Neural cell (in vitro differentiated cells): ENCODE measurements at regions not wholly inside any gene's neighbourhood (a gene's known extent, or its start where the extent isn't known, plus 50 kb on each side); places are given as distances from the start of the nearest gene placed in this dataset.

ENCODE experiments used
- EZH2 ChIP-seq: fragments of 200-600, 300-800 bp; shearing (Covaris generic), sonication (generic); IDR thresholded peaks from 2 replicates; pipeline ENCODE4 v1.6.1; 2014; ENCODE audit warnings: antibody characterized with exemption, low read length, borderline replicate concordance, mild to moderate bottlenecking; ENCODE audit not compliant: insufficient read depth, poor library complexity, severe bottlenecking
- POLR2AphosphoS5 ChIP-seq: IDR thresholded peaks from 2 replicates; pipeline ENCODE4 v1.6.1; 2012
- SMC3 ChIP-seq: fragments of 450-650 bp; conservative IDR thresholded peaks from 2 replicates; pipeline ENCODE4 v1.6.1; 2014; ENCODE audit warnings: antibody characterized with exemption, mild to moderate bottlenecking, moderate library complexity; ENCODE audit not compliant: poor library complexity
- TF ChIP-seq, protein P1 (sequence below): fragments of 450-650 bp; IDR thresholded peaks from 2 replicates; pipeline ENCODE4 v1.5.1; 2014; ENCODE audit warnings: antibody characterized with exemption, mild to moderate bottlenecking, moderate library complexity; ENCODE audit not compliant: poor library complexity, severe bottlenecking
- TF ChIP-seq, protein P2 (sequence below): IDR thresholded peaks from 2 replicates; pipeline ENCODE4 v1.6.1; 2012; ENCODE audit warnings: borderline replicate concordance

DNA sequence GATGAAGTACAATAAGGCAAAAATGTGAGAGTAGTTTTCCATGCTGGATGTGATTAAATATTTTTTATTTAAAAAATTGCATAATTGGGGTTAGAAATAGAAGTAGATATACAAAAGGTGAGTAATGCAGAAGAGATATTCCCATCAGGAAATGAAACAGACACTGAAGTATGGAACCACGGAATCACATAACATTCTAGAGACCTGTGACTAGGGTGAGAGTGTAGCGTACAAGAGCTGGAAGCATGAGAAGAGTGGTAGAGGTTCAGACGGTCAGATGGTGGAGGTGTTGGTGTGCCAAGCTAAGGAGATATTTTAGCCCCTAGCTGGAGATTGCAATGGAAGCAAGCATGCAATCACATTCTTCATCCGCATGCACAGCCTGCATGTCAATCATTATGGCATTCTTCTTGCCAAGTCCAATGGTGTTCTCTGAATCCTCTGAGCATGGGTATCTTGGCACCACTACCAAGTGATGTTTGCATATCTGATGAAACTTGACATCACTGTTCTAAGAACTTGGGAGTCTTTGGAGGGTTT, 587.8 kb downstream of the PSAT1 start:
- TF ChIP-seq, protein P1, sequence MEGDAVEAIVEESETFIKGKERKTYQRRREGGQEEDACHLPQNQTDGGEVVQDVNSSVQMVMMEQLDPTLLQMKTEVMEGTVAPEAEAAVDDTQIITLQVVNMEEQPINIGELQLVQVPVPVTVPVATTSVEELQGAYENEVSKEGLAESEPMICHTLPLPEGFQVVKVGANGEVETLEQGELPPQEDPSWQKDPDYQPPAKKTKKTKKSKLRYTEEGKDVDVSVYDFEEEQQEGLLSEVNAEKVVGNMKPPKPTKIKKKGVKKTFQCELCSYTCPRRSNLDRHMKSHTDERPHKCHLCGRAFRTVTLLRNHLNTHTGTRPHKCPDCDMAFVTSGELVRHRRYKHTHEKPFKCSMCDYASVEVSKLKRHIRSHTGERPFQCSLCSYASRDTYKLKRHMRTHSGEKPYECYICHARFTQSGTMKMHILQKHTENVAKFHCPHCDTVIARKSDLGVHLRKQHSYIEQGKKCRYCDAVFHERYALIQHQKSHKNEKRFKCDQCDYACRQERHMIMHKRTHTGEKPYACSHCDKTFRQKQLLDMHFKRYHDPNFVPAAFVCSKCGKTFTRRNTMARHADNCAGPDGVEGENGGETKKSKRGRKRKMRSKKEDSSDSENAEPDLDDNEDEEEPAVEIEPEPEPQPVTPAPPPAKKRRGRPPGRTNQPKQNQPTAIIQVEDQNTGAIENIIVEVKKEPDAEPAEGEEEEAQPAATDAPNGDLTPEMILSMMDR: no peak
- TF ChIP-seq POLR2AphosphoS5 (no peak), SMC3 (no peak), EZH2 (no peak)
- TF ChIP-seq, protein P2, sequence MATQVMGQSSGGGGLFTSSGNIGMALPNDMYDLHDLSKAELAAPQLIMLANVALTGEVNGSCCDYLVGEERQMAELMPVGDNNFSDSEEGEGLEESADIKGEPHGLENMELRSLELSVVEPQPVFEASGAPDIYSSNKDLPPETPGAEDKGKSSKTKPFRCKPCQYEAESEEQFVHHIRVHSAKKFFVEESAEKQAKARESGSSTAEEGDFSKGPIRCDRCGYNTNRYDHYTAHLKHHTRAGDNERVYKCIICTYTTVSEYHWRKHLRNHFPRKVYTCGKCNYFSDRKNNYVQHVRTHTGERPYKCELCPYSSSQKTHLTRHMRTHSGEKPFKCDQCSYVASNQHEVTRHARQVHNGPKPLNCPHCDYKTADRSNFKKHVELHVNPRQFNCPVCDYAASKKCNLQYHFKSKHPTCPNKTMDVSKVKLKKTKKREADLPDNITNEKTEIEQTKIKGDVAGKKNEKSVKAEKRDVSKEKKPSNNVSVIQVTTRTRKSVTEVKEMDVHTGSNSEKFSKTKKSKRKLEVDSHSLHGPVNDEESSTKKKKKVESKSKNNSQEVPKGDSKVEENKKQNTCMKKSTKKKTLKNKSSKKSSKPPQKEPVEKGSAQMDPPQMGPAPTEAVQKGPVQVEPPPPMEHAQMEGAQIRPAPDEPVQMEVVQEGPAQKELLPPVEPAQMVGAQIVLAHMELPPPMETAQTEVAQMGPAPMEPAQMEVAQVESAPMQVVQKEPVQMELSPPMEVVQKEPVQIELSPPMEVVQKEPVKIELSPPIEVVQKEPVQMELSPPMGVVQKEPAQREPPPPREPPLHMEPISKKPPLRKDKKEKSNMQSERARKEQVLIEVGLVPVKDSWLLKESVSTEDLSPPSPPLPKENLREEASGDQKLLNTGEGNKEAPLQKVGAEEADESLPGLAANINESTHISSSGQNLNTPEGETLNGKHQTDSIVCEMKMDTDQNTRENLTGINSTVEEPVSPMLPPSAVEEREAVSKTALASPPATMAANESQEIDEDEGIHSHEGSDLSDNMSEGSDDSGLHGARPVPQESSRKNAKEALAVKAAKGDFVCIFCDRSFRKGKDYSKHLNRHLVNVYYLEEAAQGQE: no peak
